ENCODE measurements at regions not wholly inside any gene's neighbourhood (a gene's known extent, or its start where the extent isn't known, plus 50 kb on each side); places are given as distances from the start of the nearest gene placed in this dataset.

- H3K79me2 ChIP-seq (ENCODE audit: control insufficient read depth in 1 of 2, insufficient read depth in 2 of 2, low read length in 2 of 2) = no peaks in the 10 kb centered on the region
- no peak overlapping the region for H2BK20ac ChIP-seq (ENCODE audit: low read length)
- no peaks in the 10 kb centered on the region for H3K79me1 ChIP-seq (ENCODE audit: low read depth, low read length)
- H4K20me1 ChIP-seq (replicated peaks in 1 of 2; ENCODE audit: control insufficient read depth in 1 of 2, insufficient read depth in 2 of 2, low read length in 2 of 2) = no peaks in the 10 kb centered on the region
- no peak overlapping the region for H2BK120ac ChIP-seq (replicated peaks; ENCODE audit: low read depth, low read length)
- no peak overlapping the region; the same call in 1 of the 2 replicates for H2AFZ ChIP-seq (ENCODE audit: low read length)
- no peak overlapping the region for H3K4ac ChIP-seq (replicated peaks; ENCODE audit: insufficient read length, low read depth, low read length)
- H2BK15ac ChIP-seq (ENCODE audit: low read length) = no peak overlapping the region
- no peaks in the 10 kb centered on the region for H3K4me1 ChIP-seq (replicated peaks in 1 of 4; ENCODE audit: control insufficient read depth in 3 of 4, insufficient read depth in 4 of 4, low read length in 3 of 4)
- H3K9ac ChIP-seq (replicated peaks in 1 of 4; ENCODE audit: extremely low read depth in 1 of 4, low read depth in 3 of 4, low read length in 3 of 4) = no peak overlapping the region
- no peak overlapping the region for H3K4me3 ChIP-seq (ENCODE audit: extremely low read depth in 1 of 4, insufficient read depth in 2 of 4, low read depth in 3 of 4, low read length in 4 of 4)
- no peak for DNase-seq (ENCODE audit: low read depth in 1 of 2, low spot score in 2 of 2)
- H2BK5ac ChIP-seq (ENCODE audit: low read depth, low read length) = no peak overlapping the region
- H4K91ac ChIP-seq (replicated peaks; ENCODE audit: insufficient read length, low read length) = no peak overlapping the region
- no peak overlapping the region for H2BK12ac ChIP-seq (ENCODE audit: low read depth, low read length)
- no peak overlapping the region for H3K56ac ChIP-seq (replicated peaks; ENCODE audit: insufficient read length, low read depth, low read length)
- H3K4me2 ChIP-seq (ENCODE audit: insufficient read depth in 1 of 2, low read depth in 2 of 2, low read length in 2 of 2) = no peak overlapping the region
- no peak overlapping the region for H4K8ac ChIP-seq (ENCODE audit: extremely low read depth, insufficient read depth, low read length)
- H3K9me3 ChIP-seq (ENCODE audit: insufficient read depth in 2 of 2, low read depth in 1 of 2, low read length in 1 of 2) = peaks cover 4 to 12% of the 10 kb centered on the region in 2 experiments; a peak in 2 of 4 replicates
- H3K36me3 ChIP-seq (ENCODE audit: control insufficient read depth in 2 of 4, insufficient read depth in 4 of 4, low read length in 3 of 4) = no peaks in the 10 kb centered on the region
- H2AK5ac ChIP-seq (ENCODE audit: low read depth, low read length) = no peak overlapping the region
- no peak for FAIRE-seq
- POLR2A ChIA-PET (ENCODE audit: partially characterized antibody) = no interaction called here
- no peak overlapping the region for H3K18ac ChIP-seq (ENCODE audit: extremely low read depth, low read length)
- CTCF ChIA-PET (ENCODE audit: partially characterized antibody) = no interaction called here
- H3K27me3 ChIP-seq (replicated peaks in 1 of 4; ENCODE audit: control insufficient read depth in 3 of 4, extremely low read depth in 1 of 4, insufficient read depth in 3 of 4, low read length in 3 of 4) = no peaks in the 10 kb centered on the region
- WGBS, 2 experiments (ENCODE audit: extremely low coverage in 1 of 2, insufficient coverage in 1 of 2, insufficient read length in 1 of 2, insufficient replicate concordance in 2 of 2, low coverage in 1 of 2, low lambda C conversion rate in 2 of 2, missing lambda C conversion rate in 1 of 2) = 85% methylated on average over 2 of the region's 2 CpGs; no CpG with 5 or more reads in 1 of the 2 experiments
- no peak overlapping the region for H3K27ac ChIP-seq (ENCODE audit: low read depth, low read length)
- no peaks in the 10 kb centered on the region for H3K23me2 ChIP-seq (ENCODE audit: low read depth, low read length)
- H3K23ac ChIP-seq (ENCODE audit: insufficient read length) = no peak overlapping the region
- no peak overlapping the region for H4K5ac ChIP-seq (ENCODE audit: insufficient read length, low read depth, low read length)
- no peak overlapping the region for H3K14ac ChIP-seq (ENCODE audit: insufficient read length)
- TF ChIP-seq KDM4A (IDR thresholded peaks at IDR 0.05; ENCODE audit: low read depth, low read length, severe bottlenecking) (no peak), JUND (IDR thresholded peaks at IDR 0.05; ENCODE audit: low read length) (no peak), HDAC6 (IDR thresholded peaks at IDR 0.05; ENCODE audit: low read depth, low read length) (no peak), CTBP2 (IDR thresholded peaks at IDR 0.05; ENCODE audit: borderline replicate concordance, insufficient read depth, insufficient read length, low read length) (no peak), ATF2 (IDR thresholded peaks at IDR 0.05; ENCODE audit: low read length) (no peak), RBBP5 (IDR thresholded peaks at IDR 0.05; ENCODE audit: borderline replicate concordance, low read depth, low read length) (no peak), CREB1 (IDR thresholded peaks at IDR 0.05) (no peak), SP1 (IDR thresholded peaks at IDR 0.05; ENCODE audit: low read depth, low read length) (no peak)
These were observed 233.0 kb upstream of the PRR20A start for GRCh38 chr13:56907766-56908165.

Data from H1 (cell line).